H1 (cell line): ENCODE measurements at regions not wholly inside any gene's neighbourhood (a gene's known extent, or its start where the extent isn't known, plus 50 kb on each side); places are given as distances from the start of the nearest gene placed in this dataset.

Experiments used
- CTCF ChIA-PET: fragments of 300-600 bp; sonication (Branson Sonifier 250); formaldehyde crosslinking; loops from one replicate; lab custom pipeline; 2021; ENCODE audit not compliant: partially characterized antibody; lab: Charles Lee
- POLR2A ChIA-PET: fragments of 300-600 bp; sonication (Branson Sonifier 250); formaldehyde crosslinking; loops from one replicate; lab custom pipeline; 2021; ENCODE audit warnings: inconsistent platforms; ENCODE audit not compliant: partially characterized antibody; lab: Charles Lee
- DNase-seq, 2 experiments: peaks; one replicate each; pipeline versions ENCODE4 v3.0.0 to v3.0.0-alpha.2; 2010 to 2022; ENCODE audit warnings: low spot score in 2 of 2, low read depth in 1 of 2, mixed read lengths in 1 of 2
- FAIRE-seq: peaks from 2 replicates; lab custom pipeline; 2011; peaks lifted over from hg19 to GRCh38; lab: Jason Lieb, UNC
- H2AFZ ChIP-seq: 2 replicates; pipeline ENCODE4 v1.8.1; 2012; ENCODE audit warnings: low read length, inconsistent platforms
- H2AK5ac ChIP-seq: 2 replicates; pipeline ENCODE4 v1.6.1; 2013; ENCODE audit warnings: low read depth, low read length
- H2BK120ac ChIP-seq: replicated peaks from 2 replicates; pipeline ENCODE3; 2013; ENCODE audit warnings: low read depth, low read length, inconsistent platforms
- H2BK12ac ChIP-seq: 2 replicates; pipeline ENCODE4 v1.6.1; 2013; ENCODE audit warnings: low read depth, low read length
- H2BK15ac ChIP-seq: 2 replicates; pipeline ENCODE4 v1.6.1; 2013; ENCODE audit warnings: low read length
- H2BK20ac ChIP-seq: 2 replicates; pipeline ENCODE4 v1.6.1; 2013; ENCODE audit warnings: low read length
- H2BK5ac ChIP-seq: 2 replicates; pipeline ENCODE4 v1.6.1; 2013; ENCODE audit warnings: low read depth, low read length
- H3K14ac ChIP-seq: 2 replicates; pipeline ENCODE4 v1.6.1; 2013; ENCODE audit warnings: inconsistent platforms; ENCODE audit not compliant: insufficient read length
- H3K18ac ChIP-seq: 2 replicates; pipeline ENCODE4 v1.6.1; 2013; ENCODE audit warnings: low read length; ENCODE audit errors: extremely low read depth
- H3K23ac ChIP-seq: 2 replicates; pipeline ENCODE4 v1.6.1; 2013; ENCODE audit warnings: inconsistent platforms; ENCODE audit not compliant: insufficient read length
- H3K23me2 ChIP-seq: 2 replicates; pipeline ENCODE4 v1.6.1; 2013; ENCODE audit warnings: low read depth, low read length
- H3K27ac ChIP-seq: 2 replicates; pipeline ENCODE4 v1.6.1; 2011; ENCODE audit warnings: low read depth, low read length, inconsistent platforms
- H3K27me3 ChIP-seq, 4 experiments: replicated peaks in 1 of 4; 1 replicate in 1 of 4; 2 replicates in 3 of 4; pipeline versions ENCODE4 v1.6.1 to v1.8.1; 2011 to 2013; ENCODE audit warnings: low read length in 3 of 4, mild to moderate bottlenecking in 3 of 4, inconsistent platforms in 2 of 4, mixed read lengths in 2 of 4, moderate library complexity in 1 of 4; ENCODE audit not compliant: control insufficient read depth in 3 of 4, insufficient read depth in 3 of 4; ENCODE audit errors: extremely low read depth in 1 of 4
- H3K36me3 ChIP-seq, 4 experiments: 2 replicates each; pipeline versions ENCODE4 v1.6.1 to v1.8.1; 2011 to 2013; ENCODE audit warnings: mild to moderate bottlenecking in 4 of 4, low read length in 3 of 4, moderate library complexity in 2 of 4, control low read depth in 1 of 4, inconsistent platforms in 1 of 4; ENCODE audit not compliant: insufficient read depth in 4 of 4, control insufficient read depth in 2 of 4
- H3K4ac ChIP-seq: replicated peaks from 2 replicates; pipeline ENCODE3; 2013; ENCODE audit warnings: low read length, low read depth, mixed read lengths, inconsistent platforms; ENCODE audit not compliant: insufficient read length
- H3K4me1 ChIP-seq, 4 experiments: replicated peaks in 1 of 4; 1 replicate in 1 of 4; 2 replicates in 3 of 4; pipeline versions ENCODE4 v1.6.1 to v1.8.1; 2011 to 2013; ENCODE audit warnings: low read length in 3 of 4, inconsistent platforms in 2 of 4, mixed read lengths in 1 of 4; ENCODE audit not compliant: insufficient read depth in 4 of 4, control insufficient read depth in 3 of 4
- H3K4me2 ChIP-seq, 2 experiments: 2 replicates each; pipeline versions ENCODE4 v1.6.1 to v1.8.1; 2011 to 2013; ENCODE audit warnings: low read depth in 2 of 2, low read length in 2 of 2, control low read depth in 1 of 2, inconsistent platforms in 1 of 2, mild to moderate bottlenecking in 1 of 2; ENCODE audit not compliant: insufficient read depth in 1 of 2
- H3K4me3 ChIP-seq, 4 experiments: fragments of 200-600, 300-600 bp in 1 of 4; sonication (generic), shearing (Covaris generic), sonication (Bioruptor Twin) in 1 of 4; 2 replicates each; pipeline versions ENCODE4 v1.5.1 to v1.8.1; 2011 to 2016; ENCODE audit warnings: low read length in 4 of 4, low read depth in 3 of 4, control low read depth in 2 of 4, inconsistent platforms in 2 of 4, mild to moderate bottlenecking in 2 of 4, mixed read lengths in 1 of 4, moderate library complexity in 1 of 4; ENCODE audit not compliant: insufficient read depth in 2 of 4; ENCODE audit errors: extremely low read depth in 1 of 4
- H3K56ac ChIP-seq: replicated peaks from 2 replicates; pipeline ENCODE3; 2013; ENCODE audit warnings: low read depth, mild to moderate bottlenecking, mixed read lengths, low read length, inconsistent platforms; ENCODE audit not compliant: insufficient read length
- H3K79me1 ChIP-seq: 2 replicates; pipeline ENCODE4 v1.6.1; 2013; ENCODE audit warnings: low read depth, low read length, control low read depth
- H3K79me2 ChIP-seq, 2 experiments: 2 replicates each; pipeline versions ENCODE4 v1.6.1 to v1.8.1; 2012 to 2013; ENCODE audit warnings: low read length in 2 of 2, mild to moderate bottlenecking in 2 of 2, inconsistent platforms in 1 of 2; ENCODE audit not compliant: insufficient read depth in 2 of 2, control insufficient read depth in 1 of 2
- H3K9ac ChIP-seq, 4 experiments: replicated peaks in 1 of 4; 1 replicate in 1 of 4; 2 replicates in 3 of 4; pipeline versions ENCODE4 v1.6.1 to v1.8.1; 2011 to 2013; ENCODE audit warnings: low read depth in 3 of 4, low read length in 3 of 4, control low read depth in 2 of 4, mild to moderate bottlenecking in 2 of 4, moderate library complexity in 2 of 4, inconsistent platforms in 1 of 4; ENCODE audit errors: extremely low read depth in 1 of 4
- H3K9me3 ChIP-seq, 2 experiments: 2 replicates each; pipeline versions ENCODE4 v1.6.1 to v1.8.1; 2012 to 2013; ENCODE audit warnings: mild to moderate bottlenecking in 2 of 2, moderate library complexity in 2 of 2, control low read depth in 1 of 2, inconsistent platforms in 1 of 2, low read depth in 1 of 2, low read length in 1 of 2, mixed read lengths in 1 of 2; ENCODE audit not compliant: insufficient read depth in 2 of 2
- H4K20me1 ChIP-seq, 2 experiments: replicated peaks in 1 of 2; 2 replicates each; pipeline versions ENCODE3 to v1.8.1; 2011 to 2013; ENCODE audit warnings: inconsistent platforms in 2 of 2, low read length in 2 of 2, mild to moderate bottlenecking in 1 of 2; ENCODE audit not compliant: insufficient read depth in 2 of 2, control insufficient read depth in 1 of 2
- H4K5ac ChIP-seq: 2 replicates; pipeline ENCODE4 v1.6.1; 2013; ENCODE audit warnings: low read length, low read depth, mixed read lengths, inconsistent platforms; ENCODE audit not compliant: insufficient read length
- H4K8ac ChIP-seq: 2 replicates; pipeline ENCODE4 v1.8.0; 2013; ENCODE audit warnings: mild to moderate bottlenecking, moderate library complexity, low read length, inconsistent platforms; ENCODE audit not compliant: insufficient read depth; ENCODE audit errors: extremely low read depth
- H4K91ac ChIP-seq: replicated peaks from 2 replicates; pipeline ENCODE3; 2013; ENCODE audit warnings: low read length, mixed read lengths, inconsistent platforms; ENCODE audit not compliant: insufficient read length
- CBX5 ChIP-seq: fragments of 300-800, 300-1000 bp; sonication (generic); IDR thresholded peaks from 2 replicates; pipeline ENCODE4 v1.7.1; 2016; ENCODE audit warnings: antibody characterized with exemption, low read length, low read depth
- CTBP2 ChIP-seq: IDR thresholded peaks from 2 replicates; pipeline ENCODE4 v1.7.0; 2011; ENCODE audit warnings: borderline replicate concordance, mild to moderate bottlenecking, moderate library complexity, mixed read lengths, low read length; ENCODE audit not compliant: insufficient read depth, insufficient read length
- EGR1 ChIP-seq: IDR thresholded peaks from 2 replicates; pipeline ENCODE4 v1.6.1; 2011; ENCODE audit warnings: low read depth, low read length, borderline replicate concordance
- FOSL1 ChIP-seq: IDR thresholded peaks from 2 replicates; pipeline ENCODE4 v1.6.1; 2011; ENCODE audit warnings: mild to moderate bottlenecking, low read depth, low read length, moderate library complexity; ENCODE audit not compliant: insufficient read depth
- HDAC6 ChIP-seq: IDR thresholded peaks from one replicate; pipeline ENCODE4 v1.7.1; 2012; ENCODE audit warnings: low read depth, mild to moderate bottlenecking, inconsistent platforms, low read length, moderate library complexity
- JUND ChIP-seq: IDR thresholded peaks from 2 replicates; pipeline ENCODE4 v1.6.1; 2011; ENCODE audit warnings: mild to moderate bottlenecking, improper control_type of control experiment, low read length
- KDM1A ChIP-seq: fragments of 200-600, 300-600 bp; sonication (generic); IDR thresholded peaks from 2 replicates; pipeline ENCODE4 v1.7.1; 2016; ENCODE audit warnings: mild to moderate bottlenecking, low read length, borderline replicate concordance
- KDM4A ChIP-seq: IDR thresholded peaks from one replicate; pipeline ENCODE4 v1.7.1; 2012; ENCODE audit warnings: low read depth, mild to moderate bottlenecking, moderate library complexity, low read length, inconsistent platforms; ENCODE audit not compliant: severe bottlenecking
- NANOG ChIP-seq: IDR thresholded peaks from 2 replicates; pipeline ENCODE4 v1.6.1; 2011; ENCODE audit warnings: low read length, low read depth, mild to moderate bottlenecking, inconsistent platforms; ENCODE audit not compliant: insufficient read depth, poor library complexity, severe bottlenecking
- POLR2AphosphoS5 ChIP-seq: IDR thresholded peaks from 2 replicates; pipeline ENCODE4 v1.6.1; 2011; ENCODE audit warnings: low read depth, low read length
- SAP30 ChIP-seq: fragments of 300-600 bp; sonication (generic); IDR thresholded peaks from 2 replicates; pipeline ENCODE4 v1.7.1; 2012; ENCODE audit warnings: low read length, moderate library complexity, mild to moderate bottlenecking, inconsistent platforms; ENCODE audit not compliant: insufficient read depth, insufficient replicate concordance
- SP2 ChIP-seq: IDR thresholded peaks from 2 replicates; pipeline ENCODE4 v1.6.1; 2012; ENCODE audit warnings: mild to moderate bottlenecking, low read length, inconsistent platforms
- SP4 ChIP-seq: IDR thresholded peaks from 2 replicates; pipeline ENCODE4 v1.6.1; 2012; ENCODE audit warnings: low read length, inconsistent platforms
- SRF ChIP-seq: IDR thresholded peaks from 2 replicates; pipeline ENCODE4 v1.6.1; 2011; ENCODE audit warnings: mild to moderate bottlenecking, low read depth, low read length, moderate library complexity
- TAF1 ChIP-seq: IDR thresholded peaks from 2 replicates; pipeline ENCODE4 v1.6.1; 2011; ENCODE audit warnings: mild to moderate bottlenecking, low read depth, low read length
- TCF12 ChIP-seq: IDR thresholded peaks from 2 replicates; pipeline ENCODE4 v1.6.1; 2011; ENCODE audit warnings: low read depth, mild to moderate bottlenecking, low read length
- WGBS, 2 experiments: shearing (Covaris generic) in 1 of 2; methylation state at CpG; one replicate each; pipeline versions ENCODE4 v1.1.6 to v1.1.7; 2013 to 2015; ENCODE audit warnings: low lambda C conversion rate in 2 of 2, mixed read lengths in 2 of 2, inconsistent platforms in 1 of 2, low coverage in 1 of 2, missing lambda C conversion rate in 1 of 2; ENCODE audit not compliant: insufficient replicate concordance in 2 of 2, insufficient coverage in 1 of 2, insufficient read length in 1 of 2; ENCODE audit errors: extremely low coverage in 1 of 2, missing lambda C conversion rate in 1 of 2; 5-methylcytosine and 5-hydroxymethylcytosine counted together

DNA sequence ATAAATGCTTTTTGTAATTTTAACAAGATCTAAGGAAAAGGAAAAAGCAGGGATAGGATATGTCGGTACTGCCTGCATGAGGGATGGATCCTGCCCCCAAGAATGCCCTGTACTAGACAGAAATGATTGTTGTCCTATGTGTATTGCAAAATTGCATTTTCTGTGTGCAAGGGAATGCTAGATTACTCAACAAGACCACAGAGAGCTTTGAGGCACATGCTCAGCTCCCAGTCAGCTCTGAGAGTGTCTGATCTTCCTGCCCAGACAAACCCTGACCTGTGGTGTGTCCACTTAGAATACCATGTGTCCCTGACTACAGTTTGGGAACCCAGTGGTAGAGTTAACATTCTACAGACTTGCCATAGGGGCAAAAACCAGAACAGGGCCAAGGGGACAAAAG lies 129.2 kb upstream of the PAK3 start:
- H3K36me3 ChIP-seq: no peaks in the 10 kb centered on the region
- H4K5ac ChIP-seq: no peak overlapping the region
- no peak overlapping the region for H2AK5ac ChIP-seq
- H3K27me3 ChIP-seq: no peaks in the 10 kb centered on the region
- no peaks in the 10 kb centered on the region for H3K79me2 ChIP-seq
- H3K56ac ChIP-seq: no peak overlapping the region
- H3K4me1 ChIP-seq: peaks cover 0 to 10% (median 7%) of the 10 kb centered on the region in 4 experiments; a peak in 5 of 7 replicates
- FAIRE-seq: no peak
- H2BK12ac ChIP-seq: no peak overlapping the region
- H3K14ac ChIP-seq: no peak overlapping the region
- no peak overlapping the region for H4K91ac ChIP-seq
- H3K4me2 ChIP-seq: no peak overlapping the region
- no peaks in the 10 kb centered on the region for H3K79me1 ChIP-seq
- H2BK5ac ChIP-seq: no peak overlapping the region
- no peak overlapping the region for H3K9ac ChIP-seq
- 0 out of 2 replicates have a peak overlapping the region, but pooled peaks have one; percentile 46 for H2BK15ac ChIP-seq
- no peak overlapping the region for H2BK20ac ChIP-seq
- no peaks in the 10 kb centered on the region for H4K20me1 ChIP-seq
- no peak overlapping the region for H4K8ac ChIP-seq
- no peak overlapping the region for H3K4me3 ChIP-seq
- no peak for DNase-seq
- no peak overlapping the region for H2AFZ ChIP-seq
- no peaks in the 10 kb centered on the region for H3K23me2 ChIP-seq
- 89% methylated on average over 1 of the region's 1 CpG; no CpG with 5 or more reads in 1 of the 2 experiments for whole genome bisulfite sequencing, 2 experiments
- no peaks in the 10 kb centered on the region for H3K9me3 ChIP-seq
- H3K27ac ChIP-seq: no peak overlapping the region
- H3K18ac ChIP-seq: no peak overlapping the region
- H2BK120ac ChIP-seq: no peak overlapping the region
- no peak overlapping the region for H3K23ac ChIP-seq
- ChIA-PET POLR2A (interaction anchor here (0.8 kb wide), 1 partner anchor 22 kb away, joined by 3 read pairs; no protein-coding TSS in a partner anchor), CTCF (interaction anchor here (1.3 kb wide), 1 partner anchor 120 kb away, joined by 3 read pairs; no protein-coding TSS in a partner anchor)
- no peak overlapping the region for H3K4ac ChIP-seq
- TF ChIP-seq KDM4A (no peak), CTBP2 (no peak), SP4 (no peak), FOSL1 (no peak), TAF1 (no peak), EGR1 (no peak), NANOG (no peak), KDM1A (no peak), TCF12 (no peak), JUND (no peak), POLR2AphosphoS5 (no peak), SAP30 (no peak), CBX5 (no peak), SP2 (no peak), SRF (no peak), HDAC6 (no peak)
